ENCODE measurements at regions not wholly inside any gene's neighbourhood (a gene's known extent, or its start where the extent isn't known, plus 50 kb on each side); places are given as distances from the start of the nearest gene placed in this dataset.

- no peak for TF ChIP-seq EGR1 (IDR thresholded peaks at IDR 0.05)
- TF ChIP-seq, protein P1, sequence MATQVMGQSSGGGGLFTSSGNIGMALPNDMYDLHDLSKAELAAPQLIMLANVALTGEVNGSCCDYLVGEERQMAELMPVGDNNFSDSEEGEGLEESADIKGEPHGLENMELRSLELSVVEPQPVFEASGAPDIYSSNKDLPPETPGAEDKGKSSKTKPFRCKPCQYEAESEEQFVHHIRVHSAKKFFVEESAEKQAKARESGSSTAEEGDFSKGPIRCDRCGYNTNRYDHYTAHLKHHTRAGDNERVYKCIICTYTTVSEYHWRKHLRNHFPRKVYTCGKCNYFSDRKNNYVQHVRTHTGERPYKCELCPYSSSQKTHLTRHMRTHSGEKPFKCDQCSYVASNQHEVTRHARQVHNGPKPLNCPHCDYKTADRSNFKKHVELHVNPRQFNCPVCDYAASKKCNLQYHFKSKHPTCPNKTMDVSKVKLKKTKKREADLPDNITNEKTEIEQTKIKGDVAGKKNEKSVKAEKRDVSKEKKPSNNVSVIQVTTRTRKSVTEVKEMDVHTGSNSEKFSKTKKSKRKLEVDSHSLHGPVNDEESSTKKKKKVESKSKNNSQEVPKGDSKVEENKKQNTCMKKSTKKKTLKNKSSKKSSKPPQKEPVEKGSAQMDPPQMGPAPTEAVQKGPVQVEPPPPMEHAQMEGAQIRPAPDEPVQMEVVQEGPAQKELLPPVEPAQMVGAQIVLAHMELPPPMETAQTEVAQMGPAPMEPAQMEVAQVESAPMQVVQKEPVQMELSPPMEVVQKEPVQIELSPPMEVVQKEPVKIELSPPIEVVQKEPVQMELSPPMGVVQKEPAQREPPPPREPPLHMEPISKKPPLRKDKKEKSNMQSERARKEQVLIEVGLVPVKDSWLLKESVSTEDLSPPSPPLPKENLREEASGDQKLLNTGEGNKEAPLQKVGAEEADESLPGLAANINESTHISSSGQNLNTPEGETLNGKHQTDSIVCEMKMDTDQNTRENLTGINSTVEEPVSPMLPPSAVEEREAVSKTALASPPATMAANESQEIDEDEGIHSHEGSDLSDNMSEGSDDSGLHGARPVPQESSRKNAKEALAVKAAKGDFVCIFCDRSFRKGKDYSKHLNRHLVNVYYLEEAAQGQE (IDR thresholded peaks at IDR 0.05; ENCODE audit: low read depth): no peak
- TF ChIP-seq RAD21 (IDR thresholded peaks at IDR 0.05; ENCODE audit: low read depth): no peak
Measured at GRCh38 chr7:32191305-32191704, 121.1 kb upstream of the PDE1C start.

Data from Ishikawa (cell line).